ENCODE measurements at regions not wholly inside any gene's neighbourhood (a gene's known extent, or its start where the extent isn't known, plus 50 kb on each side); places are given as distances from the start of the nearest gene placed in this dataset.

GRCh38 chr11:21894492-21894891, 298.4 kb upstream of the ANO5 start:
- no peak for TF ChIP-seq CTCF (conservative IDR thresholded peaks at IDR 0.05; ENCODE audit: low read depth, low read length)
- no peak overlapping the region for H3K4me3 ChIP-seq (ENCODE audit: low read depth, low read length)
- no peak for DNase-seq (ENCODE audit: low read depth)

- TF ChIP-seq CTCF (conservative IDR thresholded peaks at IDR 0.05; ENCODE audit: low read depth, low read length), result no peak
- H3K4me3 ChIP-seq (ENCODE audit: low read depth, low read length), result no peak overlapping the region
Observed at GRCh38 chr11:21895686-21896085, 297.2 kb upstream of the ANO5 start.

GRCh38 chr11:21896216-21896615, 296.7 kb upstream of the ANO5 start:
- no peak for TF ChIP-seq CTCF (conservative IDR thresholded peaks at IDR 0.05; ENCODE audit: low read depth, low read length)
- DNase-seq (ENCODE audit: low read depth), result no peak
- H3K4me3 ChIP-seq (ENCODE audit: low read depth, low read length), result no peak overlapping the region

More at GRCh38 chr11:21895686-21896085, 297.2 kb upstream of the ANO5 start:
- no peak for DNase-seq (ENCODE audit: low read depth)

GRCh38 chr11:21896746-21897602, 295.9 kb upstream of the ANO5 start:
- no peak for TF ChIP-seq CTCF (conservative IDR thresholded peaks at IDR 0.05; ENCODE audit: low read depth, low read length)

GRCh38 chr11:21897752-21898151, 295.1 kb upstream of the ANO5 start:
- no peak for TF ChIP-seq CTCF (conservative IDR thresholded peaks at IDR 0.05; ENCODE audit: low read depth, low read length)
- DNase-seq (ENCODE audit: low read depth), result no peak
- H3K4me3 ChIP-seq (ENCODE audit: low read depth, low read length), result no peak overlapping the region

More at GRCh38 chr11:21896746-21897602, 295.9 kb upstream of the ANO5 start:
- no peak overlapping the region for H3K4me3 ChIP-seq (ENCODE audit: low read depth, low read length)
- DNase-seq (ENCODE audit: low read depth), result no peak

- TF ChIP-seq CTCF (conservative IDR thresholded peaks at IDR 0.05; ENCODE audit: low read depth, low read length), result no peak
- DNase-seq (ENCODE audit: low read depth), result no peak
Observed at GRCh38 chr11:21908211-21908610, 284.7 kb upstream of the ANO5 start.

GRCh38 chr11:21909145-21909544, 283.7 kb upstream of the ANO5 start:
- no peak overlapping the region for H3K4me3 ChIP-seq (ENCODE audit: low read depth, low read length)
- no peak for DNase-seq (ENCODE audit: low read depth)
- no peak for TF ChIP-seq CTCF (conservative IDR thresholded peaks at IDR 0.05; ENCODE audit: low read depth, low read length)

More at GRCh38 chr11:21908211-21908610, 284.7 kb upstream of the ANO5 start:
- no peak overlapping the region for H3K4me3 ChIP-seq (ENCODE audit: low read depth, low read length)

Data from epithelial cell of proximal tubule (primary cell).